HG03520 (cell line): ENCODE measurements at regions not wholly inside any gene's neighbourhood (a gene's known extent, or its start where the extent isn't known, plus 50 kb on each side); places are given as distances from the start of the nearest gene placed in this dataset.
"Not testable (repeated sequence)": the region's sequence is repeated elsewhere in the genome, so short reads cannot be mapped to it uniquely, and the experiment has no call there.

ENCODE experiments used
- ATAC-seq: cut with Tn5 transposase; IDR thresholded peaks from one replicate; pipeline ENCODE4 v1.9.1; 2021; ENCODE audit warnings: mild to moderate bottlenecking, moderate library complexity; ENCODE audit not compliant: unreplicated experiment

GRCh38 chr18:70640336-70640887 lies 351.6 kb downstream of the SOCS6 start:
- ATAC-seq, result no peak

- no peak for ATAC-seq
Observed at GRCh38 chr18:70636991-70637390, 348.1 kb downstream of the SOCS6 start.

GRCh38 chr18:70634576-70635147 lies 345.8 kb downstream of the SOCS6 start:
- no peak for ATAC-seq

- ATAC-seq, result no peak
Observed at GRCh38 chr18:70627182-70627802, 338.4 kb downstream of the SOCS6 start.

- ATAC-seq, result no peak
Observed at GRCh38 chr18:70622622-70623419, 334.0 kb downstream of the SOCS6 start.

- no peak for ATAC-seq
Observed at GRCh38 chr18:70621710-70622109, 332.9 kb downstream of the SOCS6 start.

- no peak for ATAC-seq
Observed at GRCh38 chr18:70620837-70621612, 332.2 kb downstream of the SOCS6 start.

- ATAC-seq, result no peak
Observed at GRCh38 chr18:70617020-70617763, 328.3 kb downstream of the SOCS6 start.

GRCh38 chr18:70600225-70600925 lies 311.5 kb downstream of the SOCS6 start:
- no peak for ATAC-seq

- ATAC-seq, result no peak
Observed at GRCh38 chr18:70598406-70598805, 309.6 kb downstream of the SOCS6 start.

- ATAC-seq, result no peak
Observed at GRCh38 chr18:70582981-70583380, 294.1 kb downstream of the SOCS6 start.

- no peak for ATAC-seq
Observed at GRCh38 chr18:70578480-70578879, 289.6 kb downstream of the SOCS6 start.

GRCh38 chr18:70577023-70577420 lies 288.2 kb downstream of the SOCS6 start:
- ATAC-seq, result no peak

GRCh38 chr18:70576276-70577022 lies 287.6 kb downstream of the SOCS6 start:
- no peak for ATAC-seq

GRCh38 chr18:70574951-70575350 lies 286.1 kb downstream of the SOCS6 start:
- not testable (repeated sequence) for ATAC-seq

GRCh38 chr18:70569647-70570046 lies 280.8 kb downstream of the SOCS6 start:
- not testable (repeated sequence) for ATAC-seq

GRCh38 chr18:70559446-70559845 lies 270.6 kb downstream of the SOCS6 start:
- no peak for ATAC-seq

- ATAC-seq, result no peak
Observed at GRCh38 chr18:70558371-70558770, 269.5 kb downstream of the SOCS6 start.

GRCh38 chr18:70554854-70555445 lies 266.1 kb downstream of the SOCS6 start:
- ATAC-seq, result no peak
